Mucosa of descending colon (tissue), 3 donors: ENCODE measurements at regions not wholly inside any gene's neighbourhood (a gene's known extent, or its start where the extent isn't known, plus 50 kb on each side); places are given as distances from the start of the nearest gene placed in this dataset.

Experiments used
- ATAC-seq: fragments of 200-7000 bp; cut with Tn5 transposase; one replicate; pipeline ENCODE4 v1.9.1; 2020; ENCODE audit warnings: mild to moderate bottlenecking, moderate library complexity
- DNase-seq, 3 donors: peaks; one replicate each; pipeline ENCODE4 v3.0.0-alpha.2; 2020
- H3K36me3 ChIP-seq: fragments of 200-600 bp; one replicate; pipeline ENCODE4 v1.8.0; 2021; ENCODE audit warnings: low read depth, mild to moderate bottlenecking
- H3K4me1 ChIP-seq: fragments of 200-600 bp; one replicate; pipeline ENCODE4 v1.8.0; 2021; ENCODE audit warnings: low read depth, mild to moderate bottlenecking
- H3K4me3 ChIP-seq: fragments of 200-600 bp; one replicate; pipeline ENCODE4 v1.8.0; 2021; ENCODE audit warnings: mild to moderate bottlenecking
- H3K9me3 ChIP-seq: fragments of 200-600 bp; one replicate; pipeline ENCODE4 v1.8.0; 2021; ENCODE audit warnings: mild to moderate bottlenecking
- intact Hi-C, 2 donors: fragments of 100-400 bp; cut with DNase I in 1 of 2; cut with micrococcal nuclease in 1 of 2; formaldehyde crosslinking; loops; one replicate each; pipeline versions ENCODE4 v1.11.0 to v1.11.1; 2022; cut with DNase I, micrococcal nuclease
- TF ChIP-seq, protein P1 (sequence below): fragments of 200-600 bp; IDR thresholded peaks from one replicate; pipeline ENCODE4 v1.8.0; 2022; ENCODE audit warnings: antibody characterized with exemption, mild to moderate bottlenecking
- donor health status: DM: no; HTN: no; CAD: no; lungs with moderate emphysema.
- donor health status: DM: no; HTN: no; CAD: no.
- donor health status: DM: no; HTN: yes; CAD: no.

DNA sequence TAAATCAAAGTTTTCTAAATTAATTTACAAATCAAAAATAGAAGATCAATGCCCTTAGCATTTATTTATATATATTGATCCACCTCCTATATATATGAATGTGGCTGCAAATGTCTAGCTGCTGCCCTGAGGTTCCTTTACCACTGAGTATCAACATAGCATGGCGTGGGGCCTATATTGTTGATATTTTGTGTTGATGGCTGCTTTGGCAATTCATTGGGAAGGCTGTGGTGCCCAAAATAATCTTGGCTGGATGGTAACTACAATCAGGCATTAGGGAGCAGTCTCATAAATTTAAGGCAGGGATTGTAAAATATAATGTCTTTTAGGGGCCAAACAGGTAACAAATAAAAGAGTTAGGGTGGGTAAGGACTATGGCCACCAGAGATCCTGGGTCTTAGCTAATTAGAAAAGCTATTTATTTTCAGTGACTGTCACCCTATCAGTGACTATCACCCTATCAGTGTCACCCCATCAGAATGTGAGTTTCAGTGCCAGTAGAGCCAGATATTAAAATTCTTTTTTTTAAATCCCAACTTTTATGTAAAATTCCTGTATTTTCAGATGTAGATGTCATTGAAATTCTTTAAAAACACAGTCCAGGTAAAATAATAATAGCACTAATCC lies 190.7 kb upstream of the PCSK5 start:
- DNase-seq (no peak), ATAC-seq (no peak)
- Histone ChIP-seq H3K36me3 (no peaks in the 10 kb centered on the region), H3K4me1 (no peaks in the 10 kb centered on the region), H3K4me3 (no peak overlapping the region), H3K9me3 (no peaks in the 10 kb centered on the region)
- intact Hi-C loops, result no loop called here
- TF ChIP-seq, protein P1, sequence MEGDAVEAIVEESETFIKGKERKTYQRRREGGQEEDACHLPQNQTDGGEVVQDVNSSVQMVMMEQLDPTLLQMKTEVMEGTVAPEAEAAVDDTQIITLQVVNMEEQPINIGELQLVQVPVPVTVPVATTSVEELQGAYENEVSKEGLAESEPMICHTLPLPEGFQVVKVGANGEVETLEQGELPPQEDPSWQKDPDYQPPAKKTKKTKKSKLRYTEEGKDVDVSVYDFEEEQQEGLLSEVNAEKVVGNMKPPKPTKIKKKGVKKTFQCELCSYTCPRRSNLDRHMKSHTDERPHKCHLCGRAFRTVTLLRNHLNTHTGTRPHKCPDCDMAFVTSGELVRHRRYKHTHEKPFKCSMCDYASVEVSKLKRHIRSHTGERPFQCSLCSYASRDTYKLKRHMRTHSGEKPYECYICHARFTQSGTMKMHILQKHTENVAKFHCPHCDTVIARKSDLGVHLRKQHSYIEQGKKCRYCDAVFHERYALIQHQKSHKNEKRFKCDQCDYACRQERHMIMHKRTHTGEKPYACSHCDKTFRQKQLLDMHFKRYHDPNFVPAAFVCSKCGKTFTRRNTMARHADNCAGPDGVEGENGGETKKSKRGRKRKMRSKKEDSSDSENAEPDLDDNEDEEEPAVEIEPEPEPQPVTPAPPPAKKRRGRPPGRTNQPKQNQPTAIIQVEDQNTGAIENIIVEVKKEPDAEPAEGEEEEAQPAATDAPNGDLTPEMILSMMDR, result no peak

DNA sequence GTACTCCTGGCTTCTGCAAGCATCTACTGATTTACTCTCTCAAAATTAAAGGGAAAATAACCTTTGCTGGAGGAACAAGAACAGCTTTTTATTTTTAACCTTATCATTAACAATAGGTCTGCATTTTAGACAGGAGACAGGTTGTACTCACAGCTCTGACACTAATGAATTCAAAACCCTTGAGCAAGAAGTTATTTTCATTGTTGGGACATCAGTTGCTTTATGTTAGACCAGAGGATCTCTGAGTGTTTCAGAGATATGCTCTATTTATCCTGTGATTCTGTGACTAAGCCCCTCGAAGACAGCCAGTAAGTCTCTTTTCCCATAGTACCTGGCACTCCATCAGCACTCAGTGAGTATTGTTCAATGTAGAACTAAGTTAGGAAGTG lies 190.2 kb upstream of the PCSK5 start:
- H3K4me1 ChIP-seq, result no peaks in the 10 kb centered on the region
- intact Hi-C loops, result no loop called here
- H3K4me3 ChIP-seq, result no peak overlapping the region
- TF ChIP-seq, protein P1, result no peak
- ATAC-seq (no peak), DNase-seq (no peak)
- H3K9me3 ChIP-seq, result no peaks in the 10 kb centered on the region
- no peaks in the 10 kb centered on the region for H3K36me3 ChIP-seq

DNA sequence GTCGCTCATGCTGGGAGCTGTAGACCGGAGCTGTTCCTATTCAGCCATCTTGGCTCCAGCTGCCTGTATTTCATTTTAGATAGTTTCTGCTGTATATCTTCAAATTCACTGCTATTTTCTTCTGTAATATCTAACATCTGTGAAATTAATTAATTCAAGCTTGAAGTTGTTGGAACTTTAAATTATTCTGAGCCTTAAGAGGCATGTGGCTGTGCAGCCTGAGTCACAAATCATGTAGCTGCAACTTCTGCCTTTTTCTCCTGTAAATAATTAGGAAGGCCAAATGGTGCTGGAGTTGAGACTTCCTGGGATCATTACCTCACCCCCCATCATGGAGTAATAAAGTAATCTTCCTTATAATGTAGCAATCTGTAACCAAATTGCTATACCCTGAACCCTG lies 183.3 kb upstream of the PCSK5 start:
- H3K36me3 ChIP-seq, result no peaks in the 10 kb centered on the region
- no peak for DNase-seq
- TF ChIP-seq, protein P1, result no peak
- no peak overlapping the region for H3K4me3 ChIP-seq
- H3K4me1 ChIP-seq, result no peaks in the 10 kb centered on the region
- no peak for ATAC-seq
- no peaks in the 10 kb centered on the region for H3K9me3 ChIP-seq
- intact Hi-C loops, result no loop called here

DNA sequence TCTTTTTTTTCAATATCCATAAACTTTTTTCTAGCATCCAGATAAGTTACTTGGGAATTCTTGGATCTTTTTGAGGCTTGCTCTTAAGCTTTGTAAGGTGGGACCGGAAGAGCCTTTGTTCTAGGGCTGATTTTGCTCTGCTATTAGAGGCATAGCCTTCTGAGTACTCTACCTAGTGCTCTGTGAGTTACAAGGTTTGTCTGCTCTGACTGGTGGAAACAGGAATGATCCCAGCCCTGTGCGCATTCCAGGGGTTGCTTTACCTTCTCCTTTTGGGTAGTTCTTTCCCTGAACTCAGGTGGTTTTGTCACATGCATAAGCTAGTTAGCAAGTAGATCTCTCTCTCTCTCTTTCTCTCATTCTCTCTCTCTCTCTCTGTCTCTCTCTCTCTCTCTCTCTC lies 180.8 kb upstream of the PCSK5 start:
- TF ChIP-seq, protein P1, result no peak
- ATAC-seq (no peak), DNase-seq (no peak)
- Histone ChIP-seq H3K36me3 (no peaks in the 10 kb centered on the region), H3K4me1 (no peaks in the 10 kb centered on the region), H3K4me3 (no peak overlapping the region), H3K9me3 (no peaks in the 10 kb centered on the region)
- intact Hi-C loops, result no loop called here

DNA sequence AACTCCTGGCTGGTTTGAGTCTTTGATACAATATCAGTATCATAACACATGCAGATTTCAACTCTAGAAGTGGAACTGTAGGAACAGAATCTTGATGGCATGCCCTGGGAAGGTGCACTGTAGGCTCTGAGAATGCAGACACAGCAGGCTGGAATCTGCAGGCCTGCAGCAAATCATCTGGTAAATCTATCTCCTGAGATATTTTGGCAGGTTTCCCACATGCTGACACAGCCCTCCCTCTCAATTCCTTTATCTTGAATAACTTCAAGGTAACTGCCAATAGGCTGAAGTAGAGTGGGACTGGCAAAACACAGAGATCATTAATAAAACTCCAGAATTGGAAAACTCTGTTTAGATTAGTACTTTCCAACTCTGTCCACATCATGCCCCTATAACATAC lies 177.8 kb upstream of the PCSK5 start:
- DNase-seq, result no peak

More for the DNA sequence above, 177.8 kb upstream of the PCSK5 start:
- no peak overlapping the region for H3K4me3 ChIP-seq
- no peak for ATAC-seq
- intact Hi-C loops, result no loop called here
- no peaks in the 10 kb centered on the region for H3K9me3 ChIP-seq
- no peaks in the 10 kb centered on the region for H3K4me1 ChIP-seq
- TF ChIP-seq, protein P1, result no peak
- no peaks in the 10 kb centered on the region for H3K36me3 ChIP-seq
